ENCODE measurements at regions not wholly inside any gene's neighbourhood (a gene's known extent, or its start where the extent isn't known, plus 50 kb on each side); places are given as distances from the start of the nearest gene placed in this dataset.

DNA sequence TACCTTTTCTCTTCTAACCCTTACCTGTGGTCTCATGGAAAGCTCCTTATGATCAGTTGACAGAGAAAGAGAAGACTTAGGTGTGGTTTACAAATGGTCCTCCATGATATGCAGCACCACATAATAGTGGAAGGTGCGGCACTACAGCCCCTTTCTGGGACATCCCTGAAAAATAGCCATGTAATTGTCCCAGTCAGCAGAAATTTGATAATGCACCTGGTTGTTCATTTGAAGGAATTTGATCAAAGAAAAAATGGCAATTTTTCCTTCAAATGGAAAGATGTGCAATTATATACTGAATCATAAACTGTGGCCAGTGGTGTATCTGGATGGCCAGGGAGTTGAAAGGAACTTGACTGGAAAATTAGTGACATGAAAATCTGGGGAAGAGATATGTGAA lies 293.6 kb upstream of the PCDH20 start:
- TF ChIP-seq, protein P1, sequence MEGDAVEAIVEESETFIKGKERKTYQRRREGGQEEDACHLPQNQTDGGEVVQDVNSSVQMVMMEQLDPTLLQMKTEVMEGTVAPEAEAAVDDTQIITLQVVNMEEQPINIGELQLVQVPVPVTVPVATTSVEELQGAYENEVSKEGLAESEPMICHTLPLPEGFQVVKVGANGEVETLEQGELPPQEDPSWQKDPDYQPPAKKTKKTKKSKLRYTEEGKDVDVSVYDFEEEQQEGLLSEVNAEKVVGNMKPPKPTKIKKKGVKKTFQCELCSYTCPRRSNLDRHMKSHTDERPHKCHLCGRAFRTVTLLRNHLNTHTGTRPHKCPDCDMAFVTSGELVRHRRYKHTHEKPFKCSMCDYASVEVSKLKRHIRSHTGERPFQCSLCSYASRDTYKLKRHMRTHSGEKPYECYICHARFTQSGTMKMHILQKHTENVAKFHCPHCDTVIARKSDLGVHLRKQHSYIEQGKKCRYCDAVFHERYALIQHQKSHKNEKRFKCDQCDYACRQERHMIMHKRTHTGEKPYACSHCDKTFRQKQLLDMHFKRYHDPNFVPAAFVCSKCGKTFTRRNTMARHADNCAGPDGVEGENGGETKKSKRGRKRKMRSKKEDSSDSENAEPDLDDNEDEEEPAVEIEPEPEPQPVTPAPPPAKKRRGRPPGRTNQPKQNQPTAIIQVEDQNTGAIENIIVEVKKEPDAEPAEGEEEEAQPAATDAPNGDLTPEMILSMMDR (IDR thresholded peaks at IDR 0.05; ENCODE audit: poor library complexity), result no peak
- no peak for TF ChIP-seq EZH2 (IDR thresholded peaks at IDR 0.05; ENCODE audit: borderline replicate concordance)

Measured in hepatocyte (in vitro differentiated cells).